SK-N-SH (cell line): ENCODE measurements at regions not wholly inside any gene's neighbourhood (a gene's known extent, or its start where the extent isn't known, plus 50 kb on each side); places are given as distances from the start of the nearest gene placed in this dataset.

Source experiments
- CTCF ChIA-PET: fragments of 300-600, 350-600 bp; formaldehyde crosslinking; extraction: SDS; loops from one replicate; lab custom pipeline; 2021; lab: Yijun Ruan, JAX
- POLR2A ChIA-PET: fragments of 350-600 bp; sonication (Branson Sonifier 250); formaldehyde crosslinking; extraction: SDS; loops from one replicate; lab custom pipeline; 2020; ENCODE audit warnings: antibody characterized with exemption, inconsistent platforms; lab: Yijun Ruan, JAX
- DNase-seq: peaks from one replicate; pipeline ENCODE4 v3.0.0; 2012
- H2AFZ ChIP-seq: fragments of 200-600 bp; sonication (generic); 2 replicates; pipeline ENCODE4 v1.8.1; 2016; ENCODE audit warnings: antibody characterized with exemption, mild to moderate bottlenecking, low read depth
- H3F3A ChIP-seq: fragments of 200-600 bp; sonication (generic); replicated peaks from 2 replicates; pipeline ENCODE3; 2016; ENCODE audit warnings: antibody characterized with exemption, mild to moderate bottlenecking; ENCODE audit not compliant: insufficient read depth
- H3K27ac ChIP-seq, 2 experiments: fragments of 200-500 bp in 1 of 2; fragments of 200-600 bp in 1 of 2; sonication (Bioruptor generic) in 1 of 2; sonication (generic), shearing (Covaris generic) in 1 of 2; 2 replicates each; pipeline versions ENCODE4 v1.5.1 to v1.6.1; 2014 to 2016; ENCODE audit warnings: low read depth in 2 of 2, inconsistent platforms in 1 of 2, low read length in 1 of 2, mild to moderate bottlenecking in 1 of 2, mixed read lengths in 1 of 2
- H3K27me3 ChIP-seq: fragments of 200-600 bp; sonication (generic), shearing (Covaris generic); 2 replicates; pipeline ENCODE4 v1.6.1; 2016; ENCODE audit warnings: mixed run types; ENCODE audit not compliant: insufficient read depth
- H3K36me3 ChIP-seq, 2 experiments: fragments of 200-500 bp in 1 of 2; fragments of 200-600 bp in 1 of 2; sonication (Bioruptor generic) in 1 of 2; sonication (generic) in 1 of 2; replicated peaks in 1 of 2; 2 replicates each; pipeline versions ENCODE3 to v1.5.1; 2014 to 2016; ENCODE audit warnings: low read length in 1 of 2, mild to moderate bottlenecking in 1 of 2; ENCODE audit not compliant: insufficient read depth in 2 of 2, control insufficient read depth in 1 of 2
- H3K4me1 ChIP-seq, 2 experiments: fragments of 200-500 bp in 1 of 2; fragments of 200-600 bp in 1 of 2; sonication (Bioruptor generic) in 1 of 2; sonication (generic), shearing (Covaris generic) in 1 of 2; 2 replicates each; pipeline versions ENCODE4 v1.5.1 to v1.6.1; 2014 to 2016; ENCODE audit warnings: low read depth in 1 of 2, low read length in 1 of 2, mixed run types in 1 of 2; ENCODE audit not compliant: insufficient read depth in 2 of 2, control insufficient read depth in 1 of 2
- H3K4me2 ChIP-seq: fragments of 200-600 bp; sonication (generic), shearing (Covaris generic); 2 replicates; pipeline ENCODE4 v1.6.1; 2017; ENCODE audit warnings: mixed run types
- H3K4me3 ChIP-seq, 2 experiments: fragments of 200-500 bp in 1 of 2; fragments of 200-600 bp in 1 of 2; sonication (Bioruptor generic) in 1 of 2; sonication (generic), shearing (Covaris generic) in 1 of 2; 2 replicates each; pipeline versions ENCODE4 v1.5.1 to v1.8.1; 2014 to 2016; ENCODE audit warnings: low read depth in 2 of 2, inconsistent platforms in 1 of 2, low read length in 1 of 2, mild to moderate bottlenecking in 1 of 2, mixed read lengths in 1 of 2, moderate library complexity in 1 of 2
- H3K79me2 ChIP-seq: fragments of 200-600 bp; sonication (generic); 2 replicates; pipeline ENCODE4 v1.8.1; 2017; ENCODE audit warnings: mild to moderate bottlenecking; ENCODE audit not compliant: insufficient read depth
- H3K9ac ChIP-seq: fragments of 200-600 bp; sonication (generic); 2 replicates; pipeline ENCODE4 v1.6.1; 2017; ENCODE audit warnings: mixed run types
- H3K9me2 ChIP-seq: fragments of 200-600 bp; sonication (generic); 2 replicates; pipeline ENCODE4 v1.6.1; 2017; ENCODE audit warnings: mixed run types
- H3K9me3 ChIP-seq: fragments of 200-600 bp; sonication (generic); 2 replicates; pipeline ENCODE4 v1.6.1; 2017; ENCODE audit warnings: mixed run types, mild to moderate bottlenecking, moderate library complexity
- H4K20me1 ChIP-seq: fragments of 200-600 bp; sonication (generic); 2 replicates; pipeline ENCODE4 v1.6.1; 2017; ENCODE audit warnings: mild to moderate bottlenecking, mixed run types; ENCODE audit not compliant: insufficient read depth
- CHD2 ChIP-seq: fragments of 150-350 bp; IDR thresholded peaks from 2 replicates; pipeline ENCODE4 v1.6.1; 2018; ENCODE audit warnings: low read length; ENCODE audit not compliant: partially characterized antibody
- CTCF ChIP-seq: fragments of 200-600 bp; sonication (generic); IDR thresholded peaks from 2 replicates; pipeline ENCODE4 v1.6.1; 2017; ENCODE audit warnings: antibody characterized with exemption, mild to moderate bottlenecking, moderate library complexity
- ELF1 ChIP-seq: IDR thresholded peaks from 2 replicates; pipeline ENCODE4 v1.4.0; 2012
- EP300 ChIP-seq, 2 experiments: IDR thresholded peaks; 2 replicates each; pipeline versions ENCODE4 v1.4.0 to v1.6.1; 2012; ENCODE audit warnings: borderline replicate concordance in 1 of 2, low read depth in 1 of 2, low read length in 1 of 2
- FOXJ3 ChIP-seq: sonication (generic); formaldehyde crosslinking; IDR thresholded peaks from 2 replicates; pipeline ENCODE4 v1.5.1; 2020; ENCODE audit warnings: mild to moderate bottlenecking, missing genetic modification reagents
- FOXM1 ChIP-seq: IDR thresholded peaks from 2 replicates; pipeline ENCODE4 v1.4.0; 2012; ENCODE audit warnings: low read depth, mild to moderate bottlenecking
- IRF3 ChIP-seq: fragments of 150-350 bp; IDR thresholded peaks from 2 replicates; pipeline ENCODE4 v1.6.1; 2016; ENCODE audit warnings: mild to moderate bottlenecking, low read depth, low read length
- JUND ChIP-seq: IDR thresholded peaks from 2 replicates; pipeline ENCODE4 v1.4.0; 2012
- MEF2A ChIP-seq: IDR thresholded peaks from 2 replicates; pipeline ENCODE4 v1.4.0; 2012; ENCODE audit warnings: low read depth, borderline replicate concordance
- MXI1 ChIP-seq: IDR thresholded peaks from 2 replicates; pipeline ENCODE4 v1.6.1; 2012; ENCODE audit warnings: mild to moderate bottlenecking, low read depth, low read length, improper control_type of control experiment
- NFIC ChIP-seq: IDR thresholded peaks from 2 replicates; pipeline ENCODE4 v1.4.0; 2012; ENCODE audit warnings: borderline replicate concordance
- REST ChIP-seq: IDR thresholded peaks from 2 replicates; pipeline ENCODE4 v1.6.1; 2012; ENCODE audit warnings: mild to moderate bottlenecking, low read depth, low read length, moderate library complexity
- RFX5 ChIP-seq: IDR thresholded peaks from 2 replicates; pipeline ENCODE4 v1.6.1; 2012; ENCODE audit warnings: mild to moderate bottlenecking, improper control_type of control experiment, low read length
- RXRA ChIP-seq: IDR thresholded peaks from 2 replicates; pipeline ENCODE4 v1.4.0; 2012; ENCODE audit warnings: low read depth, mild to moderate bottlenecking, borderline replicate concordance
- TAF1 ChIP-seq: IDR thresholded peaks from 2 replicates; pipeline ENCODE4 v1.6.1; 2012; ENCODE audit warnings: low read depth, mild to moderate bottlenecking, low read length, moderate library complexity, borderline replicate concordance
- TCF12 ChIP-seq: IDR thresholded peaks from 2 replicates; pipeline ENCODE4 v1.4.0; 2012
- TEAD4 ChIP-seq: IDR thresholded peaks from 2 replicates; pipeline ENCODE4 v1.4.0; 2012; ENCODE audit warnings: mild to moderate bottlenecking, borderline replicate concordance; ENCODE audit not compliant: insufficient read depth
- USF1 ChIP-seq: IDR thresholded peaks from 2 replicates; pipeline ENCODE4 v1.4.0; 2012; ENCODE audit warnings: low read depth, borderline replicate concordance
- USF2 ChIP-seq: fragments of 150-350 bp; IDR thresholded peaks from 2 replicates; pipeline ENCODE4 v1.6.1; 2017; ENCODE audit warnings: antibody characterized with exemption, low read length, low read depth, borderline replicate concordance
- ZBTB33 ChIP-seq: IDR thresholded peaks from 2 replicates; pipeline ENCODE4 v1.4.0; 2012; ENCODE audit warnings: low read depth, borderline replicate concordance
- WGBS: methylation state at CpG from one replicate; pipeline ENCODE4 v1.1.6; 2017; ENCODE audit warnings: low lambda C conversion rate; 5-methylcytosine and 5-hydroxymethylcytosine counted together

- Histone ChIP-seq H3K9ac (no peak overlapping the region), H3K79me2 (no peaks in the 10 kb centered on the region), H3K4me2 (no peak overlapping the region), H4K20me1 (no peaks in the 10 kb centered on the region), H3K4me1 (no peaks in the 10 kb centered on the region), H3K4me3 (no peak overlapping the region), H2AFZ (no peak overlapping the region), H3K9me3 (no peaks in the 10 kb centered on the region), H3K27me3 (no peaks in the 10 kb centered on the region; the same call in 1 of the 2 replicates), H3K27ac (no peak overlapping the region), H3K36me3 (no peaks in the 10 kb centered on the region), H3F3A (no peaks in the 10 kb centered on the region), H3K9me2 (no peaks in the 10 kb centered on the region)
- ChIA-PET POLR2A (no interaction called here), CTCF (no interaction called here)
- 30% methylated on average over 25 of the region's 40 CpGs for WGBS
- DNase-seq = no peak
- TF ChIP-seq MXI1 (no peak), JUND (no peak), NFIC (no peak), RFX5 (no peak), FOXM1 (no peak), CTCF (no peak), MEF2A (no peak), ELF1 (no peak), USF1 (no peak), ZBTB33 (no peak), REST (no peak), RXRA (no peak), EP300 (IDR thresholded peaks at IDR 0.05; ENCODE audit: borderline replicate concordance in 1 of 2, low read depth in 1 of 2, low read length in 1 of 2) (no peak), IRF3 (no peak), FOXJ3 (no peak), USF2 (no peak), TAF1 (no peak), TEAD4 (no peak), CHD2 (no peak), TCF12 (no peak)
Measured at GRCh38 chr22:48744967-48745841, 1082.5 kb downstream of the BRD1 start.
